ENCODE measurements at regions not wholly inside any gene's neighbourhood (a gene's known extent, or its start where the extent isn't known, plus 50 kb on each side); places are given as distances from the start of the nearest gene placed in this dataset.

- no peak for TF ChIP-seq CTCF (IDR thresholded peaks at IDR 0.05; ENCODE audit: low read depth, low read length, missing control alignments)
- no peak overlapping the region for H3K4me3 ChIP-seq (ENCODE audit: low read depth, low read length)
- no peak for DNase-seq (ENCODE audit: low read depth)
Observed at GRCh38 chr22:49666146-49666809, 161.4 kb downstream of the BRD1 start.

GRCh38 chr22:49664891-49665290 lies 162.8 kb downstream of the BRD1 start:
- no peak for TF ChIP-seq CTCF (IDR thresholded peaks at IDR 0.05; ENCODE audit: low read depth, low read length, missing control alignments)

GRCh38 chr22:49664371-49664881 lies 163.2 kb downstream of the BRD1 start:
- no peak for TF ChIP-seq CTCF (IDR thresholded peaks at IDR 0.05; ENCODE audit: low read depth, low read length, missing control alignments)
- H3K4me3 ChIP-seq (ENCODE audit: low read depth, low read length): no peak overlapping the region
- DNase-seq (ENCODE audit: low read depth): no peak

More at GRCh38 chr22:49664891-49665290, 162.8 kb downstream of the BRD1 start:
- H3K4me3 ChIP-seq (ENCODE audit: low read depth, low read length): no peak overlapping the region
- DNase-seq (ENCODE audit: low read depth): no peak

GRCh38 chr22:49663823-49664222 lies 163.8 kb downstream of the BRD1 start:
- TF ChIP-seq CTCF (IDR thresholded peaks at IDR 0.05; ENCODE audit: low read depth, low read length, missing control alignments): no peak

GRCh38 chr22:49663311-49663711 lies 164.4 kb downstream of the BRD1 start:
- DNase-seq (ENCODE audit: low read depth): no peak
- H3K4me3 ChIP-seq (ENCODE audit: low read depth, low read length): no peak overlapping the region
- no peak for TF ChIP-seq CTCF (IDR thresholded peaks at IDR 0.05; ENCODE audit: low read depth, low read length, missing control alignments)

More at GRCh38 chr22:49663823-49664222, 163.8 kb downstream of the BRD1 start:
- no peak overlapping the region for H3K4me3 ChIP-seq (ENCODE audit: low read depth, low read length)
- no peak for DNase-seq (ENCODE audit: low read depth)

- TF ChIP-seq CTCF (IDR thresholded peaks at IDR 0.05; ENCODE audit: low read depth, low read length, missing control alignments): no peak
- H3K4me3 ChIP-seq (ENCODE audit: low read depth, low read length): no peak overlapping the region
- DNase-seq (ENCODE audit: low read depth): no peak
Observed at GRCh38 chr22:49662681-49663080, 165.0 kb downstream of the BRD1 start.
